GM21717 (cell line): ENCODE measurements at regions not wholly inside any gene's neighbourhood (a gene's known extent, or its start where the extent isn't known, plus 50 kb on each side); places are given as distances from the start of the nearest gene placed in this dataset.

ENCODE experiments used
- ATAC-seq: cut with Tn5 transposase; IDR thresholded peaks from one replicate; pipeline ENCODE4 v1.9.1; 2021; ENCODE audit warnings: mild to moderate bottlenecking, moderate library complexity; ENCODE audit not compliant: unreplicated experiment

DNA sequence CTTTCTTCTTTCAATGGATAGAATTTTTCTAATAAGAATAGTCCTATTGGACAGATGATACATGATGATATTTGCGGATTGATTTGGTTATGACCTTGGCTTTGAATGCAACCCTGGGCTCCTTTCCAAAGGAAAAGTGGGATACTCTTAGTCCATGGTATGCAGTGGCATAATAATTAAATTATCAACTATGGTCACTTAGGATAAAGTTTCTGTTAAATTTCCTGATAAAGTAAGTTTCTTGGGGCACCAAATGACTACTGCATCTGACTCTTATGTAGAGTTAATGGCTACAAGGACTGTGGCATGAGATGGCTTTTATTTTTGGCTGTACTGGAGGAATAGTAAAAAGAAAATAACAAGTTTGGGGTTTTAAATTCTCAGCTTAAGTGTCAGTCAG, 126.7 kb downstream of the QPCT start:
- ATAC-seq, result no peak

DNA sequence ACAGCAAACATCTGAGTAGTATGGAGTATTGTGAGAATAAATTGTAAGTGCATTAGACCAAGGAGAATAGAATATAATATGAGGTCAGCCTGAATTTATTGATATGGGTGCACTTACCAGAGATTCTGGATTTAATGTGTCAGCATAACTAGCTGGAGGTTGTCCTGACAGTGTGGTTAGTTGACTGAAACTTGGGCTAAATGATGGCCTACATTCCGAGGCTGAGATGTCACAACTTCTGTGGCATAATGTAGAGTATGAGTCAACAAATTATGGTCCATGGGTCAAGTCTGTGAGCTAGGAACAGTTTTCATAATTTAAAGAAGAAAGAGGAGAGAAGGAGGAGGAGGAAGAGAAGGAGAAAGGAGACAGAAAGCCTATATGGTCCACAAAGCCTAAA, 127.6 kb downstream of the QPCT start:
- ATAC-seq, result no peak

DNA sequence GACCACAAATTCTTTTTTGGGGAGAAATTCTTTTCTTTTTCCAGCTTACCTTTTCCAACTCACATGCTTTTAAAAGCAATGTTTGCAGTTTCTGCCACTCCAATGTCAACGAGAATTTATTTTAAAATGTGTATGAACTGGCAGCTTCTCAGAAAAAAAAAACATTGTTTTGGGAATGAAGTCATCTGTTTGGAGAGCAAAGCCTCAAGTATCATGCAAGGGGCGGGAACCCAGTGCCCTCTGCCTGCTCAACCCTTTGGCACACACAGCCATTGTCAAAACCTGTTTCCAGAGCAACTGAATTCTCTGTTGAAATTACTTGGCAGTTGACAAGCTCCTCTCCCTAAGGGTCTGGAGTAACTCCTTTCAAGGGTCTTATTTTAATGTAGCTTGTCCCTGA, 128.5 kb downstream of the QPCT start:
- ATAC-seq, result no peak

DNA sequence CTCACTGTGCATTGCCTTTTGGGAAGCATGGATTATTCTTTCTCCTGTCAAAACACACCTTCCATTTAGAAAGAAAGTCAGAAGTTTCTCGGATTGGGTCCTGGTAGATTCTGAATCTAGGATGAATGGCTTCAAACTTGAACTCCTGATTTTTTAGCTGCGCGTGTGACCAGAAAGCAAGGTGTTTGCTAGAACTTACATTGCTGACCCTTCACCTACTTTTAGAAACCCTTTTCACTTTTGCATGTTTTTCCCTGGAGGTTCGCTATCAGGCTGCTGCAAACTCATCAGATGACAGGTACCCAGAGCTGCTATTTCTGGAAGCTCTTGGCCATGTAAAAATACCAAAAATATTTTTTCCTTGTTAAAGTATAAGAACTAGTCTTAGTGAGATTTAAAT, 132.0 kb downstream of the QPCT start:
- ATAC-seq, result no peak

DNA sequence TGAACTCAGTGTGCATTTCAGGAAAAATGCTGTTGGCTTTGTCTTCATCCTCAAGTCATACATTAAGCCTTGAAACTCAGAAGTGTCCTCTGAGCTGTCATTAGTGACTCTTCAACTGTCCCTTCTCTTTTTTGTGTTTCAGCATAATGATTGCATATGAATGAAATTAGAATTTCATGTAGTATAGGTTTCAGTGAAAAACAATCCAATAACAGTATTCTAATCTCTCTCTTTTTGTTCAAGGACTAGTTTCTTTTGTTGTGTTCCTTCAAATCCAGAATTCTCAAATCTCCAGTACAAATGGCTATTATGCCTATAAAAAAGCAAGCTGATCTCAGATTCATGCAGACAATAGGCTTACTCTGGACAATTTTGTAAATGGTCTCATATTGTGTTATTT, 133.5 kb downstream of the QPCT start:
- no peak for ATAC-seq

DNA sequence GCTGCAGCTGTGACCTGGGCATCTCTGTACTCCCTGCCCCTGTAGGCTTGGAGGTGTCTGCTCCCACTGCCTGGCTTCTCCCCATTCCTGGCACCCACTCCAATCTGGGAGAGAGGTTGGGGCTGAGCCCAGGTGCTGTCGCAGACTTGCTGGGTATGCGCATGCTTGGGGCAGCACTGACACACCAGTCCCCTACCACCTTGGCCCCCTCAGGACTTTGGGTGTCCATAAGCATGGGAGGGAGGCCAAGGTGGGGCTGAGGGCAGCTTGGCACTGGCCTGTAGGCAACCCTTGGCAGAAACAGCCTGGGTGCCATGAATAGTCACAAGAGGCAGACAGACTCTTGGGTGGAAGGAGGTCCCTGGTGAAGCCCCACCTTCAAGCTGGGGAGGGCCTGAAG, 136.8 kb downstream of the QPCT start:
- no peak for ATAC-seq

DNA sequence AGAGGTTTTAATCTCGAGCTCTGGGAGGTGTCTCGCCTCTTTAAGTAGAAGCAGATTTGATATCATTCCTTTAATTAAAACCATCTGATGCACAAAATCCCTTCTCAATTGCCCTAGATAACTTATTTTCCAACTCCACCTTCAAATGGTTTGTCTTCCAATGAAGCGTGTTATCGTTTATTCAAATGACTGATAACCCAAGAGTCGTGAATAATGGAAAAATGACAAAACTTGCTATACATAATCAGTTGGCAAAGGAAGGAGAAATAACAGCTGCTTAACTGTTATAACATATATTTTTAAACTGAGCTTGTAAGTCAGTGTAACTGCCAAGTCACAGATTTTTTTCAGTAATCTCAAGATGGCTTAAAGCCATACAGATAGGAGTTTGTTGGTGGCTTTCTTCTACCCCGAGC, 144.6 kb downstream of the QPCT start:
- ATAC-seq, result no peak

DNA sequence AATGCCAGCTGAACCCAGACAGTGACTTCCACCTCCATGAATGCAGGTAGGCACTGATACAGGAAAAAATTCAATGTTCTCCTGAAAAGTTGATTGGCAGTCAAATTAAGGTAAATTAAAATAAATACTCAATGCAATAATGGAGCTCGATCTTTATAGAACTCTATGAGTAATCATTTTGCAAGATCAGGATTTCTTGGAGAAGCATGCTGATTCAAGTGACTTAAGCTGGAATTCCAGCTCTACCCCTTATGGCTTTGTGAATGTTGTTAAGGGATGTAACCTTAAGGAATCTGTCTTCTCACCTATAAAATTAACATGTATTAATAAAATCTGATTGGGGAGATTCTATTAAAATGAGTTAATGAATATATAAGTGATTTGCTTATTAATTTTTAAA, 145.1 kb downstream of the QPCT start:
- ATAC-seq, result no peak

DNA sequence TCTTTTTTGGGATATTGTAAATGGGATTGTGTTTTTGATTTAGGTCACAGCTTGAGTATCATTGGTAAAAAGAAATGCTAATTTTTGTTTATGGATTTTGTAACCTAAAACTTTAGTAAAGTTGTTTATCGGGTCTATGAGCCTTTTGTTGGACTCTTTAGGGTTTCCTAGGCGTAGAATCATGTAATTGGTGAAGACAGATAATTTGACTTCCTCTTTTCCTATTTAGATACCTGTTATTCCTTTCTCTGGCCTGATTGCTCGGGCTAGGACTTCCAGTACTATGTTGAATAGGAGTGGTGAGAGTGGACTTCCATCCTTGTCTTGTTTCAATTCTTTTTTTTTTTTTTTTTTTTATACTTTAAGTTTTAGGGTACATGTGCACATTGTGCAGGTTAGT, 149.0 kb downstream of the QPCT start:
- no peak for ATAC-seq

DNA sequence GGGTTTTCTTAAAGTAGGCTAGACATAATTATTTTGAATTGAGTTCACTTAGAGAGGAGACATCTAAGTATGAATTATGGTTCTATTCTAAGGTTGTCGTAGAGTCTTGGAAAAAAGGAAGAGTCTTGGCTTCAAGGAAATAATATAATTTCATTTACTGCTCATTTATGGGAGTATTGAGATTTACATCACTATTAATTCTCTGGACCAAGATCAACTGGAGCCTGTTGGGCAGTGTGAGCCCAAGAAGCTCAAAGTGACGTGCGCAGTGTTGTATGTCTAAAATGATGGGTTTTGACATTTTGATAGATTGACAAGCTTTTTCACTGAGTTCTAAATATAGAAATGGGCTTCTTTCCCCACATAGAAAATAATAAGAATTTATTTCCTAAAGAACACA, 154.7 kb downstream of the QPCT start:
- no peak for ATAC-seq

DNA sequence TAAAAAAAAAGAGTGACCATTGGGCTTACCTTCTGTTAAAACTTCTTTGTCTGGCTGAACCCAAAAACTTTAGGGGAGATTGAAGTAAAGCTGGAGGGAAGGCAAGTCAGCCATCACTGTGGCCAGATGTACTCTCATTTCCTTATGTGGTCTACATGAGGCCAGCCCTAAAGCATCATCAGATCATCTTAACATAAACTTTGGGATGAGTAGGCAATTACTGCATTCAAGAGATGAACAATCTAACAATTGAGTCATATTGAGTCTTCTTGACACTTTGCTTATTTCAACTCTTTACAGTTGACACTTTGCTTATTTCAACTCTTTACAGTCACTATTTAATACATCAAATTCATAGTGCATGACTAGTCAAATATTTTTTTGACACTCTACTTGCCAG, 155.6 kb downstream of the QPCT start:
- ATAC-seq, result no peak

DNA sequence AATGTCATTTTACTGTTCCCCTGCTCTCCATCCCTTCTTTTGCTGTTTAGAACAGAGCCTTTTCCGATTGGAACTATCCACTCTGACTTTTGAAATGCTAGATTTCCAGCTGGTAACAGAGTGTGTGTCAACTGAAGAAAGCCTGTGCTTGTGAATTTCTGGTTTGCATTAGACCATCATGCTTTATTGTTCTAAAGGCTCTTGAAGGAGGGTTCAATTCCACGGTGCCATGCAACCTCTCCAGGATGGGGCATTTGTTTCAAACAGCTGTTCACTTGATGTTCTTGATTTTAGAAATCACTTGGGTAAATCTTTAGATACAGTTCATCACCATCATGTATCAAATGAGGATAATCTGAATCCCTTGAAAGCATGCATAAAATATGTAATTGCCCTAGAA, 156.7 kb downstream of the QPCT start:
- no peak for ATAC-seq

DNA sequence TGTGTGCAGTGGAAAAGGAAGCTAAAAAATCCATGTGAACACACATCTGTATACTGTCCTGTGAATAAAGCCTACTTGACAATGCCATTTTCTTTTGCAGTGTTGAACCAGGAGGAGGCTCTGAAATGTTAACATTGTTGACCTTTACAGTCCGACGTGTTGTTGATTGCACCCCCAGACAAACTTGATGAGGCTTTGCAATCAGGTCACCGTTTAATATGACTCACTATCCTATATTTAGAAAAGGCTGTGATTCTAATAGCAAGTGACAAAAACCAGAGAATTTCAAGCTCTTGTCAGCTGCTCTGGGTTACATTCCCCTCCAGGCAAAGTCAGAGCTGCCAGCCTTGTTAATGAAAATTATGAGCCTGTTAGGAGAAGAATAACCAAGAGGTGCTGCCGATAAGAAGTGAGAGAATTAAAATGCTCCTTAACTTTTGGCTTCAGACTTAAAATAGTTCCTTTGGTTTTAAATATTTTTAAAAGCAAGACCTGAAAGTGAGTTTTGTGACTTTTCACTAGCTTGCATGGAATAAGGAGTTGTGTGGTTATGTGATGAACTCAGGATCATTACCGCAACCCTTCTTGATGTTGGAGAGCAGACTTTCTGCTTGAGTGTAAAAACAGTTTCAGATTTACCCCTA, 162.1 kb downstream of the QPCT start:
- no peak for ATAC-seq

DNA sequence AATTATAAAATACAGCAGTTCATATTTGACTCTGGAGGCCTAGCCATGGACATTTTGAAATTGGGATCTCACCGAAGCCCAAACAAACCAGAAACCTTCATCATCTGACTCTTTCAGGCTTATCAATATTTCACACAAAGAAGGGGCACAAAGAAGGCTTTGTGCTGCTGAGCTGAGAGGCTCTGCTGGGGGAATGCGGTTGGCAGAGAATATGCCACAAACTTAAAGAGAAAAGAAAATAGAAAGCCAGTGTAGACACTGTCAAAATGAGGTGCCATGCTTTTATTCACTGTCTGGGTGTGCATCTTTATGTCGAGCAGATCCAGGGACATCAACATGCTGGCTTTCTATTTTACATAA, 162.6 kb downstream of the QPCT start:
- no peak for ATAC-seq

DNA sequence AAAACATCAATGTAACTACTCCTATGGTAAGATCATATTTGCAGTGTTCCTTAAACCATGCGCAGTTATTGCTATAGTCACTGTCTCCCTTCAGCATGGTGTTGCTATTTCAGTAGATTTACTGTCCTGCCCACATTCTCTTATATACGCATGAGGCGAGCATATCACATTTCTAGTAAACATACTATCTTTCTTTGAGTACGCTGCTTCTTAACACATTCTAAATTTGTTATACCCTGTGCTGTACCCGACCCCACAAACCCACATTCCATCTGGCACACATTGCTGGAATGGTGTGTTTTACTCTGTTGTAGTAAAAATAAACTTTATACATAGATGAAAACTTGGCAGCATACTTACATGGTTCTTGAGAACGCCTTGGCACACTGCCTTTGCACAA, 163.3 kb downstream of the QPCT start:
- no peak for ATAC-seq

DNA sequence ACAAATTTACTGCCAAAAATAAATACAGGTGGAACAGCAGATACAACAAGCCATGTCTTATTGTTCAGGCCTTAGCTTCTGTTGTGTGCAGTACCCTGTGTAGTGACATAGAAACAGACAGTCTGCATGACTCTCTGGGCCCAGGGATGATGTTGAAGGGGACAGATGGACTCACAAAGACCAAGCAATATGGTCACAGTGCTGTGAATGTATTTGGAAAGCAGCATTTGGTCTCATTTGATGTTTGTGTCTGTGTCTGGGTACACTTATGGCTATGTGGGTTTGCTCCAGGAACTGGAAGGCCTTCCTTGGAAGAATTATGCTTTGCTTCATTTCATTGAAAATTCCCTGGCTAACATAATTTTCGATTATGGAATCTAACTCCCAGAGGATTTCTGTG, 158.5 kb downstream of the CDC42EP3 start:
- no peak for ATAC-seq

DNA sequence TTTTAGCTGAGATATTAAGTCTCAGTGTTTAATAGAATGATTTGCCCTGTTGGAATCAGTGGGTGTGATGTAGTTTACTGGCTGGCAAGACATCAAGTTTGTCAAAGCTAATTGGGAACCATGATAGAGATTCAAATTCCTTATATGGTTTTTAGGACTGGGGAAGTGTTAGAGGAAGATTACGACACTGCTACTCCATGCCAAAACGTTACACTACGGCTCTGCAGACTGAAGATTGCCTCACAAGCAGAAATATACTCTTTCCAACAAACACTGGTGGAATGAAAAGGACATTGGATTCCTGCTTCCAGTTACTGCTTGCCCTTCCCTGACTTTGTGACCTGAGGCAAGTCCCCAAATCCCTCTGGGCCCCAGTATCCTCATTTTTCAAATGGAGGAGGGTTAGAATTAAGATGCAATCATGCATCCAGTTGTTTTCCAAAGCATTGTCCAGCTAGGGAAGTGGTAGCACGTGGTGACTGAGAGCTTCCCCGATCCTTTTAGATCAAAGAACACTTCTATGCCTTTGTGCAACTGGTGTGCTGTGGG, 147.6 kb downstream of the CDC42EP3 start:
- ATAC-seq, result no peak

DNA sequence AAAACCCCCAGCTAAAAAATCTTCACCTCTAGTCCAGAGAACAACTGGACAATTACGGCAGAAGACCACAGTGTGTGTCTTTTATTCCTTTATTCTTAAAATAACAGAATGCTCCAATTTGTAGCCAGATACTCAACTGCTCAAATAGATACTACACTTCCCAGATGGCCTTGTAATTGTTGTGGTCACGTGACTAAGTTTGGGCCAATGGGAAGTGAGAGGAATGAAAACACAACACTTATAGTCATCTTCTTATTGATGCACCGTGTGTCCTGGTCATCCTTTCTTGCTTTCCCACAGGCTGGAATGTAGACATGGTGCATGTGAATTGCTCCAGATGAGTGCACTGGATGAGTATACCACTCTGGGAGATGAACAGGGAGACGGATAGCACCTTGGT, 145.1 kb downstream of the CDC42EP3 start:
- no peak for ATAC-seq

DNA sequence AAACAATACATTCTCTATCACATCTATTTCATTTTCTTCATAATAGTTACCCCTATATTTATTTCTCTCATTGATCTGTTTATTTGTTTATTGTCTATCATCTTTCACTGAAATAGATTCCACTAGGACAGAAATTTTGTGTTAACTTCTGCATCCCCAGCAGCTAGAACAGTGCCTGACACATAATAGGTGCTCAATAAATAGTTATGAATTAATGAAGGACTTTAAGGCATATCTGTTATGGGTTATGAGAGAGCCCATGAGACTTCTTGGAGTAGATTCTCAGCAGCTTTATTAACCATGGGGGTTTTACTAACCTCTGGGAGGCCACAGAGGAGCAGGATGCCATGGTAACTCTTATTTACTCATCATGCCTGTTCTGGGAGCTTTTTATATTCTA, 144.6 kb downstream of the CDC42EP3 start:
- no peak for ATAC-seq

DNA sequence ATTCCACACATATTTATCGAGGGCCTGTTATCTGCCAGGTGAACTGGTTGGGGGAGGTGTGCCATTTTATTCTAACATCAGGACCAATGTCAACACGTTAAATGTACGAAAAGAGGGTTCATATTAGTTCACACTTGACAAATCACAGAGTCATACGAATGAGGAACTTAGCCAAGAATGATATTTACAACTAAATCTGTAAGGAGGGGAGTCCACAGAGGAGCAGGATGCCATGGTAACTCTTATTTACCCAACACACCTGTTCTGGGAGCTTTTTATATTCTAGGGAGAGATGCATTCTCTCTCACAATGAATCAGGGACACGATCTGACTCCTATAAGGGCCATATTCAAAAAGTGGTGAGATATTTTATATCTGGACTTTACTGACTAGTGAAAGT, 144.1 kb downstream of the CDC42EP3 start:
- no peak for ATAC-seq

DNA sequence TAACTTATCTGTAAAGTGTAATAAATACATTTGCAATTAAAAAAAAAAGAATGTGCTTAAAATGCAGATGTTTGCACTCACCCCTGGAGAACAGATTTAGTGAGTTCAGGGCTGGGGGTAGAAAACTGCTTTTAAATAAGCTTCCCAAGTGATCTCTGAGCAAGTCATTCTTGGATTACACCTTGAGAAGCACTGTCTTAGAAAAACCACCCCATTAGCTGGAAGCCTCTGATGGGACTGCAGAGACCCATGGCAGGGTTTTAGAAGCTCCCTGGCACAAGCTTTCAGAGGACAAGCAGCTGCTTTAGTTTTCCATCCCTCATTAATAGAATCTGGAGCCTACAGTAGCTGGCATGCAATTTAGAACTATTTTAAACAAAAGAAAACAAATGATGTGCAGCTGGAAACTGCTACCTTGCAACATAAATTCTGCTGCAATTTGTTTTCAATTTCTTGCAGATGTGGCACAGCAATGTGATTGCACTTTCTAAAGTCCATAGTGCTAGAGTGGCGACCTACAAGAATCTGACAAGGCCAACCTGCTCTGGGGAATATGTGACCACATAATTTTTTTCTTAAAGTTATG, 141.5 kb downstream of the CDC42EP3 start:
- ATAC-seq, result no peak

DNA sequence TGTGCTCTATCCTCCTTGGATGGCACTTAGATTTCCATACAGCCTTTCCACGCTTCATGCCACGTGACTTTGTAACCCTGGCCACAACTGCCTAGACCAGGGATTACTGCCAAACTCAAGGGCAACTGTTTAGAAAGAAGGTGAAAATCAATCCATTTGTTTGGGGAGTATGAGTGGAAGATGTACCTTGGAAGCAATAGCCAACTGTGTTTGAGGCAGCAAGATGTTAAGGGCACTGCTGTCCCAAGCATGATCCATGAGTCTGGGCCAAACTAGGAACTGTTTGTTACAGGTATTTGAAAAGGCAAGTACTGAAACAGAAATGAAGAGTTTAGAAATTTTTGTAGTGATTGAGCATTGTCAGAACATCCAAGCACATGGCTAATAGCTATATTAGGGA, 138.9 kb downstream of the CDC42EP3 start:
- ATAC-seq, result no peak

DNA sequence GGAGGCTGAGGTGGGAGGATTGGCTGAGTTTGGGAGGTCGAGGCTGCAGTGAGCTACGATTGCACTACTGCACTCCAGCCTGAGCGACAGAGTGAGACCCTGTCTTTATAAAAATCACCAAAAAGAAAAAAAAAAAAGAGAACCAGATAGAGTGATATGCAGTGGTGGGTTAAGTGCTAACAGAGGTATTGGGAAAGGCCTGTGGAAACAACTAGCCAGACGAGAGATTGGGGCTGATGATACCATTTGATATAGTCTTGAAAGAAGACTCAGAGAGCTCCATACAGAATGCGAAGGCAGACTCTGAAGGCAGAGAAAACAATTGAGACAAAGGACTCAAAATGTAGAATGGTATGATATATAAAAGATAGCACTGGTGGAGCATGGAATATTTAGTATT, 134.1 kb downstream of the CDC42EP3 start:
- no peak for ATAC-seq
